ENCODE measurements at regions not wholly inside any gene's neighbourhood (a gene's known extent, or its start where the extent isn't known, plus 50 kb on each side); places are given as distances from the start of the nearest gene placed in this dataset.
A peak's percentile ranks its signal among the peaks of the same experiment; 100 is the strongest.
"Not testable (repeated sequence)": the region's sequence is repeated elsewhere in the genome, so short reads cannot be mapped to it uniquely, and the experiment has no call there.

- no peak for DNase-seq (ENCODE audit: low spot score)
These were observed 92.5 kb downstream of the MMUT start for GRCh38 chr6:49370518-49370917.

- no peak for DNase-seq (ENCODE audit: low spot score)
These were observed 96.5 kb downstream of the MMUT start for GRCh38 chr6:49366539-49366938.

DNA sequence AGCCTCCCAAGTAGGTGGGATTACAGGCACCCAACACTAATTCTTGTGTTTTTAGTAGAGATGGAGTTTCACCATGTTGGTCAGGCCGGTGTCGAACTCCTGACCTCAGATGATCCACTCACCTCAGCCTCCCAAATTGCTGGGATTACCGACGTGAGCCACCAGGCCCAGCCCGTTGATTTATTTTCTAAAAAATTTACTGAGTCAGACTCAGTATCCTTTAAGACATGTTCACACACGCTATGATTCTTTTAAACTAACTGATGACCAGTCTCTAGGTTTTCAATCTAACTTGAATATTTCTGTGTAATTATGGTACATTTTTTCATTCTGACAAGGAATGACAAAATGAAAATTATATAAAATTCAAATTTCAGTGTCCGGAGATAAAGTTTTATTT lies 114.5 kb downstream of the MMUT start:
- DNase-seq (ENCODE audit: low spot score): no peak

DNA sequence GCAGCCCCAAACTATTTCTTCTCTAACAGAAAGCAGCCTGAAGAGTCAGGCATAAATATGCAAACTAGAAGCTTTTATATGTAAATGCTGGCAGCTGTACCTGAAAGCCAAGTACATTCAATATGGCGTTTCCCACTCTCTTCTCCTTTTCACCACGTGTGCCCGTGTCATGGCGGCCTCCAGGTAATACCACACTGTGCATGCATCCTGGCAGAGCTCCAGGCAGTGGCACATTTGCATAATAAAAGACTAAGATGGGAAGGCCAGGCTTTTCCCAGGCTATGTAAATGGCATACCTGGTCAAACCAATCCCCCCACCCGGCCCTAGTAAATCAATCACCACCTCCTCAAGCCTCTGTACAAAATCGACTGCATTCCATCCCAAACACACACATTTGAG lies 120.6 kb downstream of the MMUT start:
- no peak for DNase-seq (ENCODE audit: low spot score)

DNA sequence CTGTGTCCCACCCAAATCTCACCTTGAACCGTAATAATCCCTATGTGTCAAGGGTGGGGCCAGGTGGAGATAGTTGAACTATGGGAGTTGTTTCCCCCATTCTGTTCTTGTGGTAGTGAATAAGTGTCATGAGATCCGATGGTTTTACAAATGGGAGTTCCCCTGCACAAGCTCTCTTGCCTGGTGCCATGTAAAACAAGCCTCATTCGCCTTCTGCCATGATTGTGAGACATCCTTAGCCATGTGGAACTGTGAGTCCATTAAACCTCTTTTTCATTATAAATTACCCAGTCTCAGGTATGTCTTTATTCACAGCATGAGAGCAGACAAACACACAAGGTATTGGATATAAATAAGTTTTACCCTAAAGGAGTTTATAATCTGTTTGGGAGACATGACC lies 121.2 kb downstream of the MMUT start:
- no peak for DNase-seq (ENCODE audit: low spot score)

DNA sequence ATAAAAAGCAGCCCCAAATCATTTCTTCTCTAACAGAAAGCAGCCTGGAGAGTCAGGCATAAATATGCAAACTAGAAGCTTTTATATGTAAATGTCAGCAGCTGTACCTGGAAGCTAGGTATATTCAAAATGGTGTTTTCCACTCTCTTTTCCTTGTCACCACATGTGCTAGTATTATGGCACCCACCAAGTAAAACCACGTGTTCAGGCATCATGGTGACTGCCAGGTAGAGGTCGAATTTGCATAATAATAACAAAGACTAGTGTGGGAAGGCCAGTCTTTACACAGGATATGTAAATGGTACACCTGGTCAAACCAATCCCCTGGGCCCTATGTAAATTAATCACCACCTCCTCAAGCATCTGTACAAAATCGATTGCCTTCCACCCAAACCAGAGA lies 124.0 kb downstream of the MMUT start:
- no peak for DNase-seq (ENCODE audit: low spot score)

DNA sequence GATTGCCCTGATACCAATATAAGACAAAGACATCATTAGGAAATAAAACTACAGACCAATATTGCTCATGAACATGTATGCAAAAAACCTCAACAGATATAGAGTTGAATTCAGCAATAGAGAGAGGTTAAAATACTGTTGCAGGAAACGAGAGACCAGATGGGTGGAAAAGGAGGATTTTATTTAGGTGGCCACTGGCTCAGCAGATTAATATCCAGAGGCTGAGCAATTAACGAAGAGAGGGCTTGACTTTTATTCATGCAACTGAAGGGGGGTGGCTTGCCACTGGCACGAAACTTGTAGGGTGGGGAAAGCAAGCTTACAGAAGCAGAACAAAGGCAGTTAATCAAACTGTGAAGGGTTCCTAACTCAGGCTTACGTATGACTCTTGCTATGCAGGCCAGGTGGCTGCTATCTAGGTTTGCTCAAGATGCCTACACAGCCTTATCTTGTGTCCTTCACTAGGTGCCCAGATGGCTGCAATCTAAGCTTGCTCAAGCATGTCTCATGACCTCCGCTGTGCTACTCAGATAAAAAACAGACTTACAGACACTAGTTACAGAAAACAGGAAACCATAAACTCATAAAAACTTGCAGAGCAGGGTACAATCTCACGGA lies 126.4 kb downstream of the MMUT start:
- DNase-seq (ENCODE audit: low spot score): peak; percentile 93

- DNase-seq (ENCODE audit: low spot score): peak; percentile 74
These were observed 129.5 kb downstream of the MMUT start for GRCh38 chr6:49333345-49334125.

GRCh38 chr6:49332781-49333180 lies 130.3 kb downstream of the MMUT start:
- DNase-seq (ENCODE audit: low spot score): no peak

GRCh38 chr6:49329186-49329585 lies 133.9 kb downstream of the MMUT start:
- DNase-seq (ENCODE audit: low spot score): no peak

DNA sequence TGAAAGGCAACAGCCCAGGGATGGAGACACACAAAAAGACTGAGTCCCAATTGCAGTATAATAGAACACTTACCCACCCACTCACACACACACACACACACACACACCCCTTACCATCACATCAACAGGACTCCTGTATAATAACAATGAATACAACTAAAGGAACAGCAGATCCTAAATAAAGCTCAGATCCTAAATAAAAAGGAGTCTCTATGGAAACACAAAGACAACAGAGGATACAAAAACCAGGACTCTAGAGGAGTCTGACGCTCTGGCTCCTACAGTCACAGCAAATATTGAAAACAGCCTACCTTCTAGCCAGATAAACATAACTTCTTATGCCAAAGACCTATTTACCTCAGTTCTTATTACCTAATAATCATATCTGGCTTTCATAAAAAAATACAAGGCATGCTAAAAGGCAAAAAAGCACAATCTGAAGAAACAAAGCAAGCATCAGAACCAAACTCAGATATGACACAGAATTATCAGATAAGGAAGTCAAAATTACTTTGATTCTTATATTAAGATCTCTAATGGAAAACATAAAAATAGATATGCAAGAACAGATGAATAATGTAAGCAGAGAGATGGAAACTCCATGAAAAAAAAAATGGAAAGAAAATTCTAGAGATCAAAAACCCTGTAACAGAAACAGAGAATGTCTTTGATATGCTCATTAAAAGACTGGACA lies 134.9 kb downstream of the MMUT start:
- no peak for DNase-seq (ENCODE audit: low spot score)

DNA sequence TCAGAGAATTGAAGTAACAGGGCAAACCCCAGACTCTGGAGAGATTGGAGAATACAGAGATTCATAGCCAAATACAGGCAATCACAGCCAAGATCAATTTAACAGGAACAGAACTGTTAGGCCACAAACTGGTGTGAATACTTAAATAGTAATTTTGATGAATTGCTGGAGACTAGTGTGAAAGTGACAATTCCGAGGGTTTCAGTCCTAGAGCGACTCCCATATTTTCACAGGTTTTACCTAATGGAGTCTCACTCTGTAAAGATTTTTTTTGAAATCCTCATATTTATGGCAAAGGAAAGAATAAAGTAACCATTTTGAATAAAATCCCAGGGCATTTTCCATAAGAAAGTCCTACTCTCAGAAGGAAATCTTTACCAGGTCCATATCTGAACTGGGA lies 135.5 kb downstream of the MMUT start:
- no peak for DNase-seq (ENCODE audit: low spot score)

DNA sequence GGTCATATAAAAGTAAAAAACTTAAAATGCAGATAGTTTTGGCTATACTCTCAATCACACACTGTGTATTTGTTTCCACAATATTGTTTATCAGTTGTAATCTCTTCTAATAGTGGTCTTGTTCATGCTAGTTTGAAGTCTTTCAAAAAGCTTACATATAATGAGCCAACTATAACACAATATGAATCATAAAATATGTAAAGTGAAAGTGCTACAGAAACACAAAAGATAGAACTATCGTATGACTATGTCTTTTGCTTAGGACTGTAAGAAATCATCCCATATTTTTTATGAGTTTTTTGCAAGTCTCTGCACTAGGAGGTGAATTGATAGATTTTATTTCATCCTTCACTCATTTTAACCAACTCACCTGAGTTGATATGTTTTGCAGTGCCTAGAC lies 136.0 kb downstream of the MMUT start:
- DNase-seq (ENCODE audit: low spot score): peak; percentile 6

- peak; percentile 89 for DNase-seq (ENCODE audit: low spot score)
These were observed 136.7 kb downstream of the MMUT start for GRCh38 chr6:49326347-49326746.

- DNase-seq (ENCODE audit: low spot score): no peak
These were observed 137.2 kb downstream of the MMUT start for GRCh38 chr6:49325891-49326290.

DNA sequence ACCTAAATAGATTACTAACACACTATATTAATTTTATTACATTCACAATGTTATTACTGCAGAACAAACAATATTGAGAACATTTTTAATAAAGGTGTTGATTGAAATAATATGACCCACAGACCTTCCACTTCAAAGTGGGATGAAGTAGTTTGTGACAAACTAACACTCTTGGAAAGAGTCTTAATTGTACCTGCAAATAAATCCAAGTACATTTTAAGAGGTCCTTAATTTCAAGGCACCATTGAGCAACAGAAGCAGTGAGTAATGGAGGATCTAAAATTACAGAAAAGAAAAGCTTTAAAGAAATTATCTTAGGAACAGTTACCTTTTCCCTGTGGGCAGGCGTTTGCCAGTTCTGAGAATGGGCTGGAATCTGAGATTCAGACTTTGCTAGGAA lies 140.2 kb downstream of the MMUT start:
- DNase-seq (ENCODE audit: low spot score): no peak

DNA sequence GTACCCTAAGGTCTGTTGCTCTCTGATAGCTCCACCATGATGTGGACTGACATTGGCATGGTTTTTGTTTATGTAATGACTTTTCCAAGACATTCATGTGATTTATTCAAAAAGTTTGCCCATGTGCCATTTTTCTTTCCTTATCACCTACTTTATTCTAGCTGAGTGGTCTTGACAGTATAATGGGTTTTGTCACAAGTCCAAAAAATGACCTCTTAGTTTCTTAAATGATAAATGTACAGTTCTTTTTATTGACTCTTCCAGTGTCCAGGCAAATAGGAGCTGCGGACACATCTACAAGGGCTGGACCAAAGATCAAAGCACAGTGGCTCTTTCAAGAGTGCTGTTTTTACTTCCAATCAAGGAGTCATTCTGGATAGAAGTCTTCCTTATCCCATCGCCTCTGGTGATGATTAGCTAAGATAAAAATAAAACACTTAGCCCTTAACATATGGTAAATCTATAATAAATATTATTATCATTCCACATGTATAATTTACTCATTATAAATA lies 141.4 kb downstream of the MMUT start:
- DNase-seq (ENCODE audit: low spot score): no peak

DNA sequence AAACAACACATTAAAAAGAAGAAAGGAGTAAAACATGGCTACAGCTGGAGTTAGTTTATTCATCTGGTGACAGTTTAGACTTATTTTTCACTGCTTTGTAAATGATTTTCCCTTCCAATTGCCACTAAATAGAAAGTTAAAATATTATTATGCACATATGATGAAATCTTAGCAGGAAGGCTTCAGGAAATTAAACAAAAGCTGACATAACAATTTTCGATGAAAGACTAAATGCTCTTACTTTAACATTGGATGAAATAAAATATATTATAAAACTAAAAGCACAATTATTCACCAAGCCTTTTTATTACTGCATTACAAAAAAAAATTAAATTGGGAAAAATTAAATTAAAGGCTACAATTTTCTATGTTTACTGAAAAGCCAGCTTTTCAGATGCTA lies 158.0 kb downstream of the MMUT start:
- no peak for DNase-seq (ENCODE audit: low spot score)

GRCh38 chr6:49304393-49304792 lies 158.7 kb downstream of the MMUT start:
- DNase-seq (ENCODE audit: low spot score): not testable (repeated sequence)

DNA sequence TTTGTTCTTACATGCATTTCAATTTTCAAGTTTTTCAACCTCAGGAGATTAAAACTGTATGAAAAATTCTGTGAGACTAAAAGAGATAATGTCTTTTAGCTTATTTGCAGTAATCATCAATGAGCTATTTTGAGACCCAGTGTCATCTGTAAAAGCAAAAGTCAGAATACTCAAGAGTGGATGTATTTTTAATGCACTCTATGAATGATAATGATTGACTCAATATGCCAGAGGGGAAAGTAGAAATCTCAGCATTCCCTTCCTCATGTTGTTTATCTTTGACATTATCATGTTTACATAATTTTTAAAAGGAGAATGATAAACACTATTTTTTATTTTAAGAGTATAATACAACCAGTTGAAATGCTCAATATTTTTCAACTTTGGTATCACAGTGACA lies 162.1 kb downstream of the MMUT start:
- DNase-seq (ENCODE audit: low spot score): no peak

GRCh38 chr6:49300443-49300842 lies 162.6 kb downstream of the MMUT start:
- DNase-seq (ENCODE audit: low spot score): no peak

DNA sequence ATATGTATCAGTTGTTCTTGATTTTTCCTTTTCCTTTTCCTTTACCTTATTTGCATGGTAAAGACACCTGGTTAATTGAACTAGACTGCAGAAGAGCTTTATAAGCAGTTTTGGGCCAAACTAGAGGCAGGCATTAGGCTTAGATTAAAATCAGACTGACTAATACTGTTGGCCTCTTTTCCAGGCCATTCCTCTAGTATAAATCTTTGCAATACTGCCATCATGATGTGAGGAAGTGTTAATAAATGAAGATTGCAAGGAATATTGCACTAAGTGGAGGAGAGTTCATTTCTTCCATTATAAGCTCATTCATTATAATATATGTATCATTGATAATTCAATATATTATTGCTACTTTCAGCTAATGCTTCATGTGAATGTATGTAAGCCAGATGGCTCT lies 163.8 kb downstream of the MMUT start:
- no peak for DNase-seq (ENCODE audit: low spot score)

- no peak for DNase-seq (ENCODE audit: low spot score)
These were observed 178.9 kb downstream of the MMUT start for GRCh38 chr6:49284180-49284579.

All from kidney tubule cell (primary cell).